HG03097 (cell line): ENCODE measurements at regions not wholly inside any gene's neighbourhood (a gene's known extent, or its start where the extent isn't known, plus 50 kb on each side); places are given as distances from the start of the nearest gene placed in this dataset.
A peak's percentile ranks its signal among the peaks of the same experiment; 100 is the strongest.

Source experiments
- ATAC-seq: cut with Tn5 transposase; IDR thresholded peaks from one replicate; pipeline ENCODE4 v1.9.1; 2021; ENCODE audit not compliant: unreplicated experiment, low FRiP score

DNA sequence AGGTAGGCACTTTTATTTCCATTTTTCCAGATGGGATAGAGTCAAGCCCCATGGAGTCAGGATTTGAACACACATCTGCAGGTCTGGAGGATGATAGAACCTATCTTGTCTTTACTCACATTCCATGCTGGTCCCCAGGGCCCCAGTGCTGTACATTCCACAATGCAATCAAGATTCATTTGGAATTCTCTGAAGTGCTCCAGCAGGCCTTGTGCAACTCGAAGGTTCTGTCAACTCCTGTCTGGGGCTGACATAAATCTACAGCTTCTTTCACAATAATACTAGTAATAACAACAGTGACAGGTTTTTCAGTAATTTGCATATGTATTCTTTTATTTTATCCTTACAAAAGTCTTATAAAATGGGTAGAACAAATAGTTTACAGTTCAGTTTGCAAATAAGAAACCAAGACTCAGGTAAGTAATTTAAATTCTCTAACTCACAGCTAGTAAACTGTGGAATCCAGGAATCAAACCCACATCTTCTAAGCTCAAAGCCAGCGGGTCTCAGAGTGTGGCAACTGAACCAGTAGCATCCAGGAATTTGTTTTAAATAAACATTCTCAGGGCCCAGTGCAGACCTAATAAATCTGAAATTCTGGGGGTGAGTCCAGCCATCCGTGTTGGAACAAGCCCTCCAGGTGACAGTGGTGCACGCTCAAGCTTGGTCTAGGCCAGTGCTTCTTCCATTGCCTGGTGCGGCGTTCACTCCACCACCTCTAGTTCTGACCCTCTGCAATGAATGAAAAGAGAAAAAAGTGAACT lies 137.0 kb upstream of the TNFAIP3 start:
- no peak for ATAC-seq

DNA sequence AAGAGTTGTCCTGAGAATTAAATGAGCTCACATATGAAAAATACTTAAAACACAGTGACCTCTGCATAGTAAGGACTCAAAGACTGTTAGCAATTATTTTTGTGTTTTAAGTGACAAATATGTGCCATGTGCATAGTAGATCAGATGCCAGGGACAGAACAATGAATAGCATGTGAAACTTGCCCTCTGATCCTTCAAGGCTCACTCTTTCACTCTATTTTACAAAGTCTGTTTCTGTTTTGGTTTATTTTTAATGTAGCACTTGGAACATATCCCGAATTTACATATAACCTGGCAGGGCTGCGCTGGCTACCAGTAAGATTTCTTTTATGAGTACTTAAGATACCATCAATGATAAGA lies 135.5 kb upstream of the TNFAIP3 start:
- ATAC-seq, result no peak

DNA sequence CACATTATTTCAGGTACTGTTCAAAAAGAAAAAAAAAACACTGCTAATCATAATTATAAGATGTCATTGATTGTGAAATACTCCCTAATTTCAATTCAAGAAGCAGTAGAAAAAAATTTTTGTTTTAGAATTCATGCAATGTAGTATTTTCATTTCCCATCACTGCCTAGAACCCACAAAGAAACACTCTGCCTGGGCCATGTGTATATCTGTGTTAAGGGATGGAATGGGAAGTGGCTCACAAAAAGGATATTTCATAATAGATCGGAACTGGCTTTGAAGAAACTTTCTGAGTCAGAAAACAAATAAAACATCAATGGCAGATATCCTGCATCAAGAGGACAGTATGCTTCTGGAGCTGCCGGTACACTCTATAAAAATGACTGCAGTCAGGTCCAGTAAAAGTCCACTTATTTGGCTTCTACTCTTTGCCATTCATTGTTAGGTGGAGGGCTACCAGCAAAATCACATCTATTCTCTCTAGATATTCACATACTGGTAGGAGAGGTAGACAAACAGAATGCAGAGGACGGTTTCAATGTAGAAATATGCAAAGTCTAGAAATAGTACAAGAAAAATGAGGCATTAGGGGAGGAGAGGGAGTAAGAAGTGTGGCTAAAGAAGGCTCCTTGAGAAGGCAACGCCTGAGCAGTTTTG lies 135.0 kb upstream of the TNFAIP3 start:
- no peak for ATAC-seq

DNA sequence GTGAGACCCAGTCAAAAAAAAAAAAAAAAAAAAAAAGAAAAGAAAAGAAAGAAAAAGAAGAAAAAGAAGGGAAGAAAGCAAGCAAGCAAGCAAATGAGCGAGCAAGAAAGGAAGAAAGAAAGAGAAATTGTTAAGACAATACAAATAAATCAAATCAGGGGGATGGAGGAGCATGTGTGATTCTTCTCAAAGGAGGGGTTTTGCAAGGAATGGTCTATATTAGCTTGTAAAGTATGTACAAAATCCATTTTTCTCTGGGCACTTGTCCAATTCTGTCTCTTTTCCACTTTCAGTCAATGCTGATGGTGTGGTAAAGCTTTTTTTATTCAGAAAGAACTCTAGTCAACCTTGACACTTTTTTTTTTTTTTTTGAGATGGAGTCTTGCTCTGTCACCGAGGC lies 133.7 kb upstream of the TNFAIP3 start:
- no peak for ATAC-seq

DNA sequence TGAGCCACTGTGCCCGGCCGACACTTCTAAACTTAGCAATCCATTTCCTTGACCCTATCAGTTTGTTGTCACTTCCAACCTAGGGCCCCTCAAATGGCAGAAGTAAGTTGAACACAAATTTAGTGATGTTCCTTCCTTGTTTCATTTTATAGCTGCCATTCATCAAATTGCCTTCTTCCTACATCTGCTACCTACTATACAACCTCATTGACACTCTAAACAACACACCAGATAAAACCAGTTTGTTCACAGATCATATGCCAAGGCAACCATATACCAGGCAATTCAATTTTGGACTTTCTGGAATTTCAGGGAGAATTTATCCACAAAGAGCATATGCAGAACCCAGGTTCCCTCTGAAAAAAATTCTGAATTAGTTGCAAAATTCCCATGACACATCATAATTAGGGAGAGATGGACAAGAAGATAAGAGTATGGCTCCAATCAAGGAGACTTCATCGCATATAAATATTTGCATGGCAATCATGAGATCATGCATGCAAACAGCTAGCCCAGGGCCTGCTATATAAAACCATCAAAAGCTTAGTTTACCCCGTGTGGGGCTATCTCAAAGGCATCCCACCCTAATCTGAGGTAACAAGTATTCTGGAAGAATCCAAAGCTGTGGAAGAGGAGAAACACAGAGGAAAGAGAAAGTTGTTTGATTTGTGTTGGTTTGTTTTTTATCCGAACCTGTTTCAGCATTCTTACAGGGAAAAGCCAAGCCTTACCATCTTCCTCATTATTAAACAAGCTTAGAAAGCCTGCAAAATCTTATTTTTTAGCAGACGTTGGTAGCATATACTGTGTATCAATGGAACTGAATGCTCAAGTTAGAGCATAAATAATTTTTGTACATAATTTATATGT lies 132.8 kb upstream of the TNFAIP3 start:
- ATAC-seq, result no peak

DNA sequence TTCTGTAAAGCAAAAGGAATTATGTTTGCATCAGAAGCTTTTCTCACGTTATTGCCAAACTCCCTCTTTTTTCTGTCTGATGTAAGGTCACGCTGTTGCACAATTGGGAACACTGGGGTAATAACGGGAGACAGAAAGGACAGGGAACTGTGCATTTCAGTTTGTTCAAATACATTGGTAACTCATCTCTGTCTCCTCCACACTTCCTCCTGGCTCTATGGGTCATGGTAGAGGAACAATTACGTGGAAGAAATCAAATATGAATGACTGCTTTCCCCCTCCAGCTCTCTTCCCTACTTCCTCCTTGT lies 132.2 kb upstream of the TNFAIP3 start:
- no peak for ATAC-seq

DNA sequence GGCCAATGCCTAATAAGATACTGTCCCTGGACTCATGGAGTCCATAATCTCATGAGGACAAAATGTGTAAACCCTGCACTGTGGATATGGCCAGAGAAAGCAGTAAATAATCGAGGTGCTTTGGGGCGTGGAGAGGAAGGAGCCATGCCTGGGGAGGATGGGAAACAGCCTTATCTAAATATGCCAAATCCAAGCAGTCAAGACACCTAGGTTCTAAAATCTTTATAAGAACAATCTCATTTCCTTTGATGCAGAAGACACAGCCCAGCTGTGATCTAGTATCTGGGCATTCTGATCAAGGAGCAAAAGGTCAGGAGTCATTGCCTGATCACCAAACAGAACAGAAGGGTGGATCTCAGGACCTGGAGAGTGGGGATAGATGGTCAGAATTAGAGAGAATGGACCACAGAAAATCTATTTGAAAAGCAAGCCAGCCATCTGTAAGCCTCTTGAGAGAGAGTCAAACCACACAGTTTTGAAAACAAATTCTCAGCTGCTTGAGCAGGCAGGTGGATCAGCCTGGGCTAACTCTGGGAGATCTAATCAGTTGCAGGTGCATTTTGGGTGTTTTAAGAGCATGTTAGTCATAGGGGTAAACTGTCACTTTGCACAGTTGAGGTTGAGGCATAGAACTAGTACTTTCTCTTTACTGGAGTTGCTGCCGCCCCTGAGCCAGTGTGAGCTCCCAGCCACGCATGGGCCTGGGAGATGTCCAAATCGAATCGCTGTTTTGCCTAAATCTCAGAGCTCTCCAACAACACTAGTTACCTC lies 130.8 kb upstream of the TNFAIP3 start:
- peak; percentile 83 for ATAC-seq

DNA sequence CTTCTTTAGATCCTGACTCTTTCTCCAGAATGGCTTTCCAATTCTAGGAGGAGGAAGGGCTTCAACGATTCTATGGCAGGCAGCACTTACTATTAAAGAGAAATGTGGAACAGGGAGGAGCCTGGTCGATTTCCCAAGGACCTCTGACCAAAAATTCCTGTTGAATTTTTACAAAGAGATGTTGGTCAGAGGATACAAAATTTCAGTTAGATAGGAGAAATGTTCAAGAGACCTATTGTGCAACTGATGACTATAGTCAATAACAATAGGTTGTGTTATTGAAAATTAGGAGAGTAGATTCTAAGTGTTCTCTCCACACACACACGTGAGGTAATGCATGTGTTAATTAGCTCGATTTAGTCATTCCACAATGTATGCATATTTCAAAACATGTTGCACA lies 130.1 kb upstream of the TNFAIP3 start:
- no peak for ATAC-seq

DNA sequence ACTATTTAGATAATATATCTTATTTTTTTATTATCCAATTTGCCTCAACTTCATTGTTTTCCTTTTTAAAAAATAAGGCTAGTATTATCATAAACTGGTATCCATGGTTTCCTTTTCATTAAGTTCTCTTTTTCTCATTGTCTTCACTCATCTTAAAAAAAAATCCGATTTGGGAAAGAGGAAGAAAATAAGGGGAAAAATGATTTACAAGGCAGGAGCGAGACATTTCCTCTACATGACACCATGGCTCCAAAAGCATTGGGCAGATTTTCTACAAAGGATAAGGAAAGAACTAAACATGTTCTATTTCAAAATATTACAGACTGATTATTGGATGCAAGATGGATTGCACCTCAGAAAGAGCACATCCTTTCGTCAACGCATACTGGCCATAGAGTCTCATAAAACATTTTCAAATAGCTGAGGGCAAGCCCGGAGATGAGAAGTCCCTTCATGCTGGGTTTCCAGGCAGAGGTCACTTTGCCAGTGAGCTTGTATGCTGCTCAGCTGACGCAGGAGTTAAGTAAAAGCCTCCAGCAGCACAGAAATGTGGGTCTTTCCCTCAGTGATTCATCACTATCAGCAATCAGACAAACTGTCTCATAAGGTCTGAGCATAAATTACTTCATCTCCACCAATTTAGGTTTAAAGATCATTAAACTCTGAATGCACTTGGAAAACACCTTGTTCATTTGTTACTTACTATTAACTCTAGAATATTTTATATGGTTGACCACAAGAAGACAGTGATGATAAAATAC lies 129.0 kb upstream of the TNFAIP3 start:
- ATAC-seq, result no peak

DNA sequence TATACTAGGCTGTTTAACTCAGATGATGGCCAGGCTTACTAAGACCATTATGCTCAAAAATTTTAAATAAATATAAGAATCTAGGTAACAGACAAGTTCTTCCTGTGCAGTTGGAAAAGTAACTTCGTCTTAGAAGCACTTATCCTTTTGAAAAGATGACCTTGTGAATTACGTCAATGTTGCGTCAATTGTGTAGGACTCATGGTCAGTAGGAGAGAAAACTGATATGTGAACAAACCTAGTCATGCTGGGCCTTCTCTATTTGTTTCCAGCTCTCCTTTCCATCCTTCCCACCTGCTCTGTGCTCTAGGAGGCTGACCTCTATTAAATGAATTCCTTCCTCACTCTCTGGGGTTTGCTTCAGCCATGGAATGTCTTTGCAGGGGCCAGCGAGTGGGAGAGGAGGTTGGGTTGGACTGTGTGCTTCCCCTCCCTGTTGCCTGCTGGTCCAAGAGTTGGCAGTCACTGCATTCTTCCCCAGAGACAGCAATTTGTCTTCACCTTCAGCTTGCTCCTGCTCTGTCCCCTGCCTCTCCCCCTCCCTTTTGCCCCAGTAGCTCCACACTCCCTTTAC lies 128.0 kb upstream of the TNFAIP3 start:
- ATAC-seq, result no peak

DNA sequence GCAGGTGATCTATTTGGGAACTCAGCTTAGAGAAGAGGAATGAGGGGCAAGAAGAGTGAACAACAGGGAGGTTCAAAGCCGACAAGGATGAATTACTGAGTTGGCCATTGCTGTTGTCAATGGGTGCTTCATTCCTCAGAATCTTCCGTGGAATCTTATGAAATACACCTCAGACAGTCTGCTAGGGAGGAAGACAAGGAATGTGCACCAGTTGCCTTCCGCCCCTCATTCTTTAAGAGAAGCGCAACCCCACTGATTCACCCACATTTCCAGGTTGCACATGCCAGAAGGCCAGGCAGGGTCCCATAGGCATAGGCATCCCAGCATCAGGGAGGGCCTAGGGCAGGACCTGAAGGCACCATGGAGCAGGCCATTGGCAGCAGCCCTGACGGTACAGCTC lies 127.5 kb upstream of the TNFAIP3 start:
- no peak for ATAC-seq

DNA sequence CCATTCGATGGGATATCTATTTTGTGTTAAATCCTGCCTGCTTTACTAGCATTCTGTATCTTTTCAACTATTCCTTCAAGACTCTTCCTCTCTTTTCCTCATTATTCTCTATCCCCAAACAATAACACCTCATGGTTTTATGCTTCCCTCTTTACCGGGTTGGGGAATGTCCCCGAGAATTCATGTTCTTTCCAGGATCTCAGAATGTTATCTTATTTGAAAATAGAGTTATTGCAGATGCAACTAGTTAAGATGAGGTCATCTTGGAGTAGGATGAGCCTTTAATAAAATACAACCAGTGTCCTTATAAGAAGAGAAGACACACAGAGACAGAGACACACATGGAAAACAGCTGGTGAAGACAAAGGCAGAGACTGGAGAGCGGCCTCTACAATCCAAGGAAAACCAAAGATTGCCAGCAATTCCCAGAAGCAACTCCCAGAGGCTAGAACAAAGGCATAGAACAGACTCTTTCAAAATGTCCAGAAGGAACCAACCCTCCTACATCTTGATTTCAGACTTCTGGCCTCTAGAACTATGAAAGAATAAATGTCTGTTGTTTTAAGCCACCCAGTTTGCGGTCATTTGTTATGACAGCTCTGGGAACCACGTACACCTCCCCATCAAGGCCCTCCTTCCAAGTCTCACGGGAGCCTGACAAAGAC lies 126.8 kb upstream of the TNFAIP3 start:
- no peak for ATAC-seq

DNA sequence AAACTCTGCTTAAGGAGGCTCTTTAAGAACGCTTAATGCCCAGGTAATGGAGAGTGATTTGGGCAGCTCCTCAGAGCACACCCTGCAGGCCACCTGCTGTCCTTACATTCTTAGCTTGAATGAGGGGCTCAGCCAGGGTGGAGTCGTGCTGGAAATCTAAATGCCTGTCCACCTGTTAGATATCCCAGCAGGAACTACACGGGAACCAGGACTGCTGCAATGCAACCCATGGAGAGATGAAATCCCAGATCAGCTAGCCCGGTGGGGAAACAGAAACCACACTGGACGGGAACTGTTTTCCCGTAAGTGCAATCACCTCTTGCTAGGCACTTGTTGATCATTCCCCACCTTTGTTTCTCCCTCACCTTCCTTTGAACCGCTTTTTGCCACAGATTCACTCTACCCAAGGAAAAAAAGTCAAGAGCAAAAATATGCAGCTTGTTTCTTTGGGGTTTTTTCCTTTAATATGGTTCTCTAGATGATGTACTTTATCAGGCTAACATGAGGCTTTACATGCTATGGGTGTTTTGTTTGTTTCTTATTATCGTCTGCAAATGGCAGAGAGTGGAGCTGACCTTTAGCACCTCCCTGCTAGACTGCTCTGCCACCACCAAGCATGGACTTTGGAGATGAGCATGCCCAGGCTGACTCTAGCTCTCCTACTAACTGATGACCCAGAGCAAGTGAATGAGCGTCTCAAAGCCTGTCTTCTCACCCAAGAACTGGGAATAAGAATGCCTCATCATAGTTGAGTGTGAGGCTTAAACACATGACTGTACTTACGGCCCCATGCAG lies 125.9 kb upstream of the TNFAIP3 start:
- ATAC-seq, result no peak

DNA sequence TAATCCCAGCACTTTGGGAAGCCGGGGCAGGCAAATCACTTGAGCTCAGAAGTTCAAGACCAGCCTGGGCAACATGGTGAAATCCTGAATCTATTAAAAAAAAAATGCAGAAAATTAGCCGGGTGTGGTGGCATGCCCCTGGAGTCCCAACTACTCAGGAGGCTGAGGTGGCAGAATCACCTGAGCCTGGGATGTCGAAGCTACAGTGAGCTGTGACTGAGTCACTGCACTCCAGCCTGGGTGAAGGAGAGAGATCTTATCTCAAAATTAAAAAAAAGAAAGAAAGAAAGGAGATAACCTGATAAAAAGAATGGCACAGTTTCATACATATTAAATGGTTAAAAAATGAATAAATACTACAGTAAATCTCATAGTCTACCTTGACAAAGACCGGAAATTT lies 123.6 kb upstream of the TNFAIP3 start:
- no peak for ATAC-seq

DNA sequence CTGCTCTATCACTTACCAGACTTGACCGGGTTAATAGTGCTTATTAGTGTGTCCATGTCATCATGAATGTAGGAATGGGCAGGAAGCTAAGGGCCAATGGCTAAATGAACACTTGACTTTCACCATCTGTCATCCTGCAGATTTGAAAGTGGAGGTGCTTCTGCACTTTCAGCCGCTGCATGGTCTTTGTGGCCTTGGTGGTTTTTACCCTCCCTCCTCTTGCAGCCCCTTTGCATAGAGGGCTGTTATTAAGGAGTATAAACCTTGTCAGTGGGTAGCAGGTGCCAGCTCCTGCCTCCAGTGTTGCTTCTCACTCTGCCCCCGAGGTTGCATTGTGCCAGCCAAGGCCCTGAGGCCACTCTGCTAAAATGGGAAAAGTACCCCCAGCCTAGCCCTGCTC lies 122.2 kb upstream of the TNFAIP3 start:
- peak; percentile 78 for ATAC-seq

DNA sequence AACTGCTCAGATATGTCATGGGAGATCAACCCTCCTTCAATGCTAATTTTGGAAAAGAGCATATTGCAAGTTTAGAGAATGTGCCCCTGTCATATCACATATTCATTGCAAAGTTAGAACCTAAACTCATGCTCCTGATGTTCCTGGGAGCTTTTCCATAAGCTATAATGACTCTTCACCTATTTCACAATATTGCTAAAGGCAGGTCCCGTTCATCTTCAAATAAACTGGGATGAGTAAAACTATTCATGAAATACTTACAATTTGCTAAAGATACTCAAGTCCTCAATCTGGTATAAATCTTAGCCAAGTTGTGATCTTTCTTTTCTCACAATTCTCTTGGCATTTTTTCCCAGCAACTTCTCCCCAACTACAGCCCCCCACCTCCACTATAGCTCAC lies 121.7 kb upstream of the TNFAIP3 start:
- ATAC-seq, result no peak

DNA sequence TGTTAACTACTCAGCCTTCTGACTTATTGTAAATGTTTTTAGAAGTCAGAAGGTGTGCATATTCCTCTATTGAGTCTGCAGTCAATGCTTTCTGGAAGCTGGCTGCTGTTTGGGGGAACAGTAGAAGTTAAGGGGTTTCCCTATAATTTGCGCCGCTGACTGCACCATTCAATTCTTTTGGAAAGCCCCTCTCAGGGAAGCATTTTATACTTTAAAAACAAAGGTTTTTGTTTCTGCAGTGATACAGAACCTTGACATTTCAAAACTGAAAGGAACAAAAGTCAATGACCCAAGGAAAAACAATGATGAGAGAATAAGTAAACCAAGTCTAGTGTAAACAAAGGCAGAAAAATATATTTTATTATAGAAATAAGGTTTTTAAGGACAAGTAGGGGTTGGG lies 120.8 kb upstream of the TNFAIP3 start:
- no peak for ATAC-seq

DNA sequence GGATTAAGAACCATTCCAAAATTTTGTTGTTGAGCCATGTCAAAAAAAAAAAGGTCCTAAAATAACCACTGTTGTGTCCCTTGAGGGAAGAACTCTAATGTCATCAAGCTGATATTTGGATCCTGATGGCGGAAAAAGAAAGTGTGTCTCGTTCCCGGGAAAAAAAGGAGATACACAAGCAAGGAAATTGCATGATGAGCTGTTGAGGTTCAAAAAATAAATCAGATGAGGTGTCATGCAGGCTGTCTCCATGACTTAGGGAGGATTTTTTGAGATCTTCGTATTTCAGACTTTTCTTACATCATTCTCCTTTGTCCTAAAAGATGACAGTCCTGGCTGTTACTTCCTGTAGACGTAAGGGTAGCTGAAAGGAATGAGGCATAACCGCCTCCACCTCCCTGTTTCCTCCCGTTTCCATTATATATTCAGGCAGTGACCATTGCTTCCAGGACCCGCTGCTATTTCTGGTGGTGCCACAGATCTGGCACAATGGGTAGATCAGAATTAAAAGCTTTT lies 117.3 kb upstream of the TNFAIP3 start:
- no peak for ATAC-seq
